GM12874 (cell line): ENCODE measurements at regions not wholly inside any gene's neighbourhood (a gene's known extent, or its start where the extent isn't known, plus 50 kb on each side); places are given as distances from the start of the nearest gene placed in this dataset.

Experiments used
- CTCF ChIP-seq: IDR thresholded peaks from 2 replicates; pipeline ENCODE4 v1.5.1; 2011; ENCODE audit warnings: low read depth, mild to moderate bottlenecking, control low read depth, low read length, moderate library complexity; ENCODE audit not compliant: insufficient read depth

- no peak for TF ChIP-seq CTCF
Measured at GRCh38 chr14:34297786-34298520, 164.1 kb downstream of the SPTSSA start.

- TF ChIP-seq CTCF, result no peak
Measured at GRCh38 chr14:34283590-34283989, 178.4 kb downstream of the SPTSSA start.

- TF ChIP-seq CTCF, result no peak
Measured at GRCh38 chr14:34277191-34277590, 184.8 kb downstream of the SPTSSA start.

- TF ChIP-seq CTCF, result no peak
Measured at GRCh38 chr14:34275530-34275929, 186.5 kb downstream of the SPTSSA start.

- TF ChIP-seq CTCF, result no peak
Measured at GRCh38 chr14:34275078-34275477, 187.0 kb downstream of the SPTSSA start.

GRCh38 chr14:34270361-34270760, 191.7 kb downstream of the SPTSSA start:
- TF ChIP-seq CTCF, result no peak

- TF ChIP-seq CTCF, result no peak
Measured at GRCh38 chr14:34266344-34266743, 195.7 kb downstream of the SPTSSA start.
